ENCODE measurements at regions not wholly inside any gene's neighbourhood (a gene's known extent, or its start where the extent isn't known, plus 50 kb on each side); places are given as distances from the start of the nearest gene placed in this dataset.
"Not testable (repeated sequence)": the region's sequence is repeated elsewhere in the genome, so short reads cannot be mapped to it uniquely, and the experiment has no call there.

DNA sequence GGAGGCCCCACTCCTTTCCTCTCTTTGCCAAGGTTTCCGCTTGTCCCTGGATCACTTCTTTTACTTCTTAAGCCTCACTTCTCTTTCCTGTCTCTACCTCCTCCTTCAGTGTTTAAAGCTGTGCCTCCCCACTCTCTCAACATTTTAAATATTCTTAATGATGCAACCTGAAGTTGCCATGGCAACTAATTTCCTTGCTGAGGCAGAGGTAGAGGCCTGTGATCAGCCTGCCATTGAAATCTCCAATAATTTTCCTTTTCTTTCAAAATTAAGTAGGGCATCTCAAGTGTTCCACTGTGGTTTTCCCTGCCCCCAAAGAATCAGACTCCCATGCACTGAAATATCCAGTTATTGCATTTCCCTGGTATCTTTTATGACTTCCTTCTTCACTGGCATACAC lies 108.6 kb upstream of the VRK1 start:
- no peak for DNase-seq

GRCh38 chr14:96690713-96691383 lies 106.3 kb upstream of the VRK1 start:
- DNase-seq, result no peak

DNA sequence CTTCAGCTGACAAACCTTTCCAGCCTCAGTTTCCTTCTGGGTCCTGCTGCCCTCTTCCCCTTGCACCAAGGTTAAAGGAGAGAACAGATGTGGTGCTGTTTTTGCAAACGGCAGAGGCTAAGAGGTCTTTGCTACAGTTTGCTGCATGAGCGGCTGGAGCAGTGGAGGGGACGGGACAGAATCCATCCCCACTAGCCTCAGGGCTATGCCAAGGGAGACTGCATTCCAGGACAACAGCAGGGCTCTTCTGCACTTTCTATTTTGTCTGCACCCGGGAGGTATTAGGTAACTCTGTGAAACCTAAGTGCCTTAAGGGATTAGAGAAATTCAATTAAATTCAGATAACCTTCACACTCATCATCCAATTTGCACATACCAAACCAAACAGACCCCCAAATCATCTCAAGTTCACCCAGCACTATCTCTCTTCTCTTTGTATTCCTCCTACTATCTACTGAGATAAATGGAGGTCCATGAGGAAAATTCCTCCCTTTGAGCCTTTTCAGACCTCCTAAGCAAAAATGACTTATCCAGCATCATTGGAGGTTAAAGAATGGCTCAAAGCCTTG lies 103.8 kb upstream of the VRK1 start:
- DNase-seq, result no peak

- no peak for DNase-seq
Observed at GRCh38 chr14:96693987-96694386, 103.2 kb upstream of the VRK1 start.

DNA sequence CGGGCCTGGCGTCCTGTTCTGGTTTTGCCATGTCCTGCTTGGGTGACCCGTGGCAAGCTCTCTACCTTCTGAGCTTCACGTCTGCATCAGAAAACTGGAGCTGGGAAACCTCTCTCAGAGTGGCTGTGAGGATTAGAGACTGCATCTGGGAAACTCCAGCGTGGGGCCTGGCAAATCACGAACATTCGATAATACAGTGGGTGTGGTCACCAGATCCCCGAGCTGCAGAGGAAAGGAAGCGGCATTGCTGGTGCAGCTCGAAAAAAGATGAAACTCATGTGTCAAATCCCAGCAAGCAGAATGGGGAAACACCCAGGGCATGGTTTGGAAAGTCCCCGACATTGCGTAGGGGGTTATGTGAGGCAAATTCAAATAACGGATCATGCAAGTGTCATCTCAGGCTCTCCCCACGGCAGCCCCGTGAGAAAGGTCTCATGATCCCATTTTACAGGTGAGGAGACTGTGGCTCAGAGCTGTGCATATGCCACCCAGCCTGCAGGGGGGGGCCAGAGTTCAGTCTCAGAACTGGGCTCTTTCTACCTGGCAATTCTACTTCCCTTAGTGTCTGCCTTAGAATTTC lies 98.1 kb upstream of the VRK1 start:
- DNase-seq, result no peak

DNA sequence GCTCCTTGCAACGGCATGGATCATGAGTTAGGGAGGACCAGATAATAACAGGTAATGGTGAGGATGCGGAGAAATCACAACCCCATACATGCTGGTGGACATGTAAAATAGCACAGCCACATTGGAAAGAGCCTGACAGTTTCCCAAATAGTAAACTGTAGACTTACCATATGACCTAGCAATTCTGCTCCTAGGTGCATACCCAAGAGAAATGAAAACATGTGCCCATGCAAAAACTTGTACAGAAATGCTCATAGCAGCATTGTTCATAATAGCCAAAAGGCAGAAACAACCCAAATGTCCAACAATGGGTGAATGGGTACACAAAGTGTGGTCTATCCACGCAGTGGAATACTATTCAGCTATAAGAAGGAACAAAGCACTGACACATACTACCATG lies 97.5 kb upstream of the VRK1 start:
- DNase-seq, result no peak

DNA sequence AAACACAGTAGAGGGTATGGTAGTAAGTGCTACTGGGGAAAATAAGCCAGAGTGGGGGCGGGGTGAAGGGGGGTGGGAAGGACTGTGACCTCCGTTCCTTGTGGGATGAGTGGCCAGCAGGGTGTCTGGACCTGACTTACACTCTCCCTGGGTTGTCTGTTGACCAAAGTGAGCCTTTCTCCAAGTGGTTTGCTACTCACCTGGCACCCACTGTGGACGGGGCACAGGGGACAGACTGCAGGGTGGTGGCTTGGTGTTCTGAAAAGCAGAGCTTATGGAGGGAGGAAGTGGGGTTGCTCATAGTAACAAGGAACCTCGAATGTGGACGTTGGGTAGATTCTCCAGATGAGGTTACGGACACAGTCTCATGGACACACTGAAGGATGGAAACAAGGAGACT lies 94.4 kb upstream of the VRK1 start:
- DNase-seq, result no peak

GRCh38 chr14:96705422-96706092 lies 91.6 kb upstream of the VRK1 start:
- no peak for DNase-seq

DNA sequence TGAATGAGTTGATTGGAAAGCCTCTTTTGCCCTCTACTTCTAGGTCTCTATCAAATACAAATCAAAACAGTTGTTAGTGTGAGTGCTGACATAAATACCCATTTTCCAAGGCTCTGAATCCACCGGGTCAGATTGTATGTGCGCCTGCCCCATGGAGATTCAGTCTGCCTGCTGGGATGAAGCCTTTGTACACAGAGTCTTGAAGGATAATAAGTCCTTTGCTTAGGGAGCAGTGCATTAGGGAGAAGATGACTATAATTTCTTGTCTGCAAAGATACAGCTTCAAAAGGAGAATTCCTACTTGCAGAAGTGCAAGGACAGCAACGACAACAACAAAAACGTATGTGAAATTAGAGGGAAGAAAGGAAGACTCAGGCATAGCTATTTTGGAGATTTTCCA lies 90.3 kb upstream of the VRK1 start:
- DNase-seq, result no peak

DNA sequence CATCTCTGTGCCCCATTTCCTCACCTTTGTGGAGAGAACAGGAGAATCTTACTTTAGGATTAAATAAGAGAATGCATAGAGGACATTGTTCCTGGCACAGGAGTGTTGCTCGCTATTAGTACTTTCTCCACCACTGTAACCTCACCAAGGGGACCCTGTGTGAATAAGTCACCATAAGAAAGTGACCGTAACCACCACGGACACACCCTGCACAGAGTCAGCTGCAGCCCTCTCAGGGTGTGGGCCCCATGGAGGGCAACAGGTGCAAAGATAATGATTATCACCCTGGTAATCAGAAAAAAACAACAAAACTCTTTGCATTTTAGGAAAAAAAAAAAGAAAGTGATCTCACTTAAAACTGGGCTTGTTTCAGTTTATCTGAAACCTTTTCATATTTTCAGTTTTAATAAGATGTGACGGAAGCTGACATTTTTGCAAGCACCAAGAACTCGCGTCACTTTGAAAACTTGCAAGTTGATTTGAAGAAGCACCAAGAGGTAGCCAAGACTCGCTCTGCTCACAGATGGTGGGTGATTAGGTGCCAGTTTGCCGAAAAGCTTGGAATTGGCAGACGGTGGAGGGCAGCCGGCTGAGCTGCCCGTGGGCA lies 87.0 kb upstream of the VRK1 start:
- DNase-seq, result no peak

DNA sequence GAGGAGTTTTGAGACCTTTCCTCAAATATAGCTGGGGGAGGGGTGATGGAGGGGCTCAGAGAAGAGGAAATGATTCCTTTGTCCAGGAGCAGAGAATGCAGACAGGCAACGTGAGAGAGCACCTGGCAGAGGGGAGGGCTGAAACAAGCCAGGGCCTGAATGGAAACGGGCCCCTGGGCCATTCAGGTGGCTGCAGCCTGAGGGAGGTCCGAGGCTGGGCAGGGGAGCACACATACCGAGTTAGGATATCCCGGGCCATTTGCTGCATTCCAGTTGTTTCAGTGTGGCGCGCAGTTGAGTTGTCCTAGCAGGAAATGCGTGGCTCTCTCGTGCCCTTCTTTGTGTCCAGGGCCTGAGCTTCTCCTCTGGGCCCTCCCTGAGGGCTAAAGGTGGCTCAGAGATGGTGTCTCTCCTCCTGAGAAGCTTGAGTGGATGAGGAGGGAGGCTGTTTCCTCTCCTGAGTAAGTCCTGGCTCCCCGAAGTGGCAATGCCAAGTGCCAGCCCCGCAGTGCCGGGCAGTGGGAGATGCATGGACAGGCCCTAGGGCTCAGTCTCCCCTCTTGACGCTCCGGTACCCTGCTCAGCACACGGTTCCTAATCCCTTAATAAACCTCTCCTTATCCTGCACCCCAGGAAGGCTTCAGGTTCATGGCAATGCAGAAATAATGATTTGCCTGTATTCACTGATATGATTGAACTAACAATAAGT lies 85.5 kb upstream of the VRK1 start:
- DNase-seq, result no peak

DNA sequence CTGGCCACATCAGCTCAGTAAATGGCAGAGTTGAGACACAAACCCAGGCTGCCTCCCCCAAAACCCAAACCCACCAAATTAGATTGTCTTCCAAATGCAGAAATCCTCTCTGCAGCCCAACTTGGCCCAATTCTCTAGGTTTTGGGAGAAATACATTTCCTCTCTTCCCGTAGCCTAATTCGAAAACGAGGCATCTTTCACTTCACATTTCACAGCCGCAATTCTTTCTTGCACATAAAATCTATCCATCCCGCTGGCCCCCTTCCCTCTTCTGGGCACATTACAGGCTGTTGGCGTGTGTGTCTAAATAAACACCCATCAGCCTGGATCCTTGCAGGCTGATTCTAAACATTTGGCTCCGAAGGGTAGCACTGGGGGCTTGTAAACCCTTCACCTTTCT lies 83.8 kb upstream of the VRK1 start:
- DNase-seq, result no peak

DNA sequence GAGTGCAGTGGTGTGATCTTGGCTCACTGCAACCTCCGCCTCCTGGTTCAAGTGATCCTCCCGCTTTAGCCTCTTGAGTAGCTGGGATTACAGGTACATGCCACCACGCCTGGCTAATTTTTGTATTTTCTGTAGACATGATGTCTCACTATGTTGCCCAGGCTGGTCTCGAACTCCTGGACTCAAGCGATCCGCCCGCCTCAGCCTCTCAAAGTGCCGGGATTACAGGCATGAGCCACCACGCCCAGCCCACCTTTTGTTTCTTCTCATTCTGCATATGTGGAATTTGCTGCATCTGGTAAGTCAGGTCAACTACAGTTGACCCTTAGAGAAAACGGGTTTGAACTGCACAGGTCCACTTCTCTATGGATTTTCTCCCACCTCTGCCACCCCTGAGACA lies 82.6 kb upstream of the VRK1 start:
- DNase-seq, result not testable (repeated sequence)

DNA sequence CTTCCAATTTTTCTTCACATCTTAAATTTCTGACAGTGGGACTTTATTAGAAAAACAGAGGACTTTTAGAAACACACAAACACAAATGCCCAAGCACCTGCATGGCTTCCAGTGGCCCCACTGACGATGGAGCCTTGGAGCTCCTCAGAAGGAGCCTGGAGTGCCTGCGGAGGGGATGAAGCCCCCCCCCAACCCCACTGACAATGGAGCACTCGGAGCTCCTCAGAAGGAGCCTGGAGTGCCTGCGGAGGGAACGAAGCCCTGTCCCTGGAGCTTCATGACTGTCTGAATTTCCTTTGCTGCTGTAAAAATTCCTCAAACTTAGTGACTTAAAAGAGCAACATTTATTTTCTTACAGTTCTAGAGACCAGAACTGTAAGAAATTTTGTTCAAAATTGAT lies 80.1 kb upstream of the VRK1 start:
- no peak for DNase-seq

DNA sequence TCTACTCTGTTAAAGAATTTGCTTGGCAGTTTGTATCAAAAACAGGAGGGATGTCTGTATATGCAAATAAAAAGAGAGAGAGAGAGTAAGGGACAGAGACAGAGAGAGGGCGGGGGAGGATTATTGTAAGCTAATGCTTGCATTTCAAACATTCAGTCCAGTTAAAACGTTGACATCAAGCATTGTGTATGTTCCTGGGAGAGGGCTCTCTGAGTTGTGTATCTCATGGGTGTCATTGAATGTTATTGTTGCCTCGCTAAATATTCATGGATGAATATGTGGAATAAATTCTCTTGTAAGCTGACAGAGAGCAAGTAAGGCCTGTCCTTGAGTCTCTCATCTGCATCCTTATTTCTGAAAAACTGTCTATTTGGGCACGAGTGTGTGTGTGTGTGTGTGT lies 78.8 kb upstream of the VRK1 start:
- no peak for DNase-seq

DNA sequence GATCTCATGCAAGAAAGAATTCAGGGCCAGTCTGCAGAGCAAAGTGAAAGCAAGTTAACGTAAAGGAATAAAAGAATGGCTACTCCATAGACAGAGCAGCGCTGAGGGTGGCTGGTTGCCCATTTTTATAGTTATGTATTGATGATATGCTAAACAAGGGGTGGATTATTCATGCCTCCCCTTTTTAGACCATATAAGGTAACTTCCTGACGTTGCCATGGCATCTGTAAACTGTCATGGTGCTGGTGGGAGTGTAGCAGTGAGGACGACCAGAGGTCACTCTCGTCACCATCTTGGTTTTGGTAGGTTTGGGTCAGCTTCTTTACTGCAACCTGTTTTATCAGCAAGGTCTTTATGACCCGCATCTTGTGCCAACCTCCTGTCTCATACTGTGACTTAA lies 76.5 kb upstream of the VRK1 start:
- not testable (repeated sequence) for DNase-seq

GRCh38 chr14:96722736-96723135 lies 74.4 kb upstream of the VRK1 start:
- DNase-seq, result no peak

DNA sequence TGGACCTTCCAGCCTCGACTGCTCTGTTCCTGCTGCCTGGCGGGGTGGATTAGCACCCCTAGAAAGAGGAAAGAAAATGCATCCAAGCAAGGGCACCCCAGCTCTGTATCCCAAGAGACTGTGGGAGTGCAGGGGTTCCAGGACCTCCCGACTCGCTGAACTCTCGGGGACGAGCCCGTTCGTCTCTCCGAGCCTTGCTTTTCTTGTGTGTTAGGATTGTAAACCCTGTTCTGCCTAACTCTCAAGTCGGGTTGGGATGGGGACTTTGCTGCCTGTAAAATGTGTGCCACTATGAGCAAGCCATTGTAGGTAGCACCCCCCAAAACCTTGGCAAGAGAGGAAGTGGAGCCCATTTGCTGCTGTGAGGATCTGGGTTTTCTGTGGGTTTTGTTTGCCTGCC lies 73.2 kb upstream of the VRK1 start:
- no peak for DNase-seq

- no peak for DNase-seq
Observed at GRCh38 chr14:96725232-96725631, 72.0 kb upstream of the VRK1 start.

GRCh38 chr14:96727073-96727472 lies 70.1 kb upstream of the VRK1 start:
- no peak for DNase-seq

- DNase-seq, result no peak
Observed at GRCh38 chr14:96727491-96727890, 69.7 kb upstream of the VRK1 start.

- DNase-seq, result no peak
Observed at GRCh38 chr14:96727980-96728717, 69.0 kb upstream of the VRK1 start.
